ENCODE measurements at regions not wholly inside any gene's neighbourhood (a gene's known extent, or its start where the extent isn't known, plus 50 kb on each side); places are given as distances from the start of the nearest gene placed in this dataset.

- no peak for TF ChIP-seq CTCF (IDR thresholded peaks at IDR 0.05)
- TF ChIP-seq POLR2A (IDR thresholded peaks at IDR 0.05) = no peak
Observed at GRCh38 chr13:39202746-39203145, 164.5 kb downstream of the NHLRC3 start.

Data from breast epithelium (tissue), 3 donors.